PC-3 (cell line): ENCODE measurements at regions not wholly inside any gene's neighbourhood (a gene's known extent, or its start where the extent isn't known, plus 50 kb on each side); places are given as distances from the start of the nearest gene placed in this dataset.

ENCODE experiments used
- ATAC-seq: fragments of 200-7000 bp; cut with Tn5 transposase; 2 replicates; pipeline ENCODE4 v1.9.1; 2020; ENCODE audit warnings: mild to moderate bottlenecking, moderate library complexity
- BruUV-seq: library from RNA; stranded (reverse); fragments of 400-500 nt; replicated peaks from 2 replicates; lab custom pipeline; 2021; lab: Mats Ljungman, UMichigan
- CTCF ChIA-PET: fragments of 300-600 bp; sonication (Branson Sonifier 250); formaldehyde crosslinking; loops from one replicate; lab custom pipeline; 2022; ENCODE audit warnings: antibody characterized with exemption; lab: Charles Lee
- POLR2A ChIA-PET: fragments of 300-600 bp; sonication (Branson Sonifier 250); formaldehyde crosslinking; loops from one replicate; lab custom pipeline; 2022; ENCODE audit warnings: antibody characterized with exemption; ENCODE audit not compliant: unreplicated experiment; lab: Charles Lee
- DNase-seq: peaks from one replicate; pipeline ENCODE4 v3.0.0-alpha.2; 2015
- H2AFZ ChIP-seq: fragments of 300-600 bp; sonication (generic); 2 replicates; pipeline ENCODE4 v1.6.0; 2016; ENCODE audit warnings: antibody characterized with exemption, low read length
- H3F3A ChIP-seq: fragments of 300-600 bp; sonication (generic); one replicate; pipeline ENCODE4 v1.6.0; 2017; ENCODE audit warnings: antibody characterized with exemption, low read length, control low read depth, mild to moderate bottlenecking; ENCODE audit not compliant: unreplicated experiment
- H3K27ac ChIP-seq: fragments of 300-600 bp; sonication (generic); 2 replicates; pipeline ENCODE4 v1.5.1; 2016; ENCODE audit warnings: mild to moderate bottlenecking, low read length
- H3K27me3 ChIP-seq: fragments of 300-600 bp; sonication (generic); 2 replicates; pipeline ENCODE4 v1.6.1; 2016; ENCODE audit warnings: low read length, mixed read lengths
- H3K36me3 ChIP-seq: fragments of 300-600 bp; sonication (generic); 2 replicates; pipeline ENCODE4 v1.6.1; 2016; ENCODE audit warnings: low read depth, mixed run types, low read length, mixed read lengths
- H3K4me1 ChIP-seq: fragments of 300-600 bp; sonication (generic); 2 replicates; pipeline ENCODE4 v1.5.1; 2016; ENCODE audit warnings: low read length; ENCODE audit not compliant: insufficient read depth
- H3K4me2 ChIP-seq: fragments of 300-600 bp; sonication (generic); 2 replicates; pipeline ENCODE4 v1.6.0; 2016; ENCODE audit warnings: low read length
- H3K4me3 ChIP-seq: fragments of 300-600 bp; sonication (generic); 2 replicates; pipeline ENCODE4 v1.5.1; 2016; ENCODE audit warnings: mild to moderate bottlenecking, low read length, mixed read lengths
- H3K79me2 ChIP-seq: fragments of 300-600 bp; sonication (generic); 2 replicates; pipeline ENCODE4 v1.6.1; 2017; ENCODE audit warnings: low read length, mixed read lengths
- H3K9ac ChIP-seq: fragments of 300-600 bp; sonication (generic); 2 replicates; pipeline ENCODE4 v1.6.0; 2016; ENCODE audit warnings: mild to moderate bottlenecking, low read length
- H3K9me2 ChIP-seq: fragments of 300-600 bp; sonication (generic); replicated peaks from 2 replicates; pipeline ENCODE4 v1.6.1; 2016; ENCODE audit warnings: mixed run types, low read length, mixed read lengths
- H3K9me3 ChIP-seq: fragments of 300-600 bp; sonication (generic); 2 replicates; pipeline ENCODE4 v1.6.1; 2016; ENCODE audit warnings: low read length, mixed read lengths
- H4K20me1 ChIP-seq: fragments of 300-600 bp; sonication (generic); 2 replicates; pipeline ENCODE4 v1.6.1; 2016; ENCODE audit warnings: low read length, mixed read lengths
- CTCF ChIP-seq: fragments of 300-600 bp; sonication (generic); conservative IDR thresholded peaks from 2 replicates; pipeline ENCODE4 v1.5.1; 2017; ENCODE audit warnings: antibody characterized with exemption, low read depth, mild to moderate bottlenecking, low read length
- EZH2 ChIP-seq: fragments of 300-600 bp; sonication (generic); IDR thresholded peaks from one replicate; pipeline ENCODE4 v1.6.1; 2017; ENCODE audit warnings: antibody characterized with exemption, mild to moderate bottlenecking, low read length; ENCODE audit not compliant: unreplicated experiment
- EZH2phosphoT487 ChIP-seq: fragments of 300-600 bp; sonication (generic); IDR thresholded peaks from 2 replicates; pipeline ENCODE4 v1.6.1; 2018; ENCODE audit warnings: mild to moderate bottlenecking, antibody characterized with exemption, low read length, borderline replicate concordance
- intact Hi-C: fragments of 100-400 bp; cut with micrococcal nuclease; formaldehyde crosslinking; loops from 2 replicates; pipeline ENCODE4 v1.9.0; 2023

- no TSS peak for BruUV-seq
- ATAC-seq = no peak
- DNase-seq = no peak
- no peak for TF ChIP-seq CTCF
- TF ChIP-seq EZH2 = no peak
- TF ChIP-seq EZH2phosphoT487 = no peak
- no peaks in the 10 kb centered on the region for H3K27me3 ChIP-seq
- no peak overlapping the region for H3K27ac ChIP-seq
- H3K9me2 ChIP-seq = no peaks in the 10 kb centered on the region
- no peak overlapping the region for H3K4me3 ChIP-seq
- no peaks in the 10 kb centered on the region for H3F3A ChIP-seq
- intact Hi-C loops = no loop called here
- no peaks in the 10 kb centered on the region for H4K20me1 ChIP-seq
- no peak overlapping the region for H3K9ac ChIP-seq
- no peaks in the 10 kb centered on the region for H3K36me3 ChIP-seq
- no peak overlapping the region for H2AFZ ChIP-seq
- CTCF ChIA-PET = no interaction called here
- H3K4me2 ChIP-seq = no peak overlapping the region
- H3K4me1 ChIP-seq = peaks cover 32% of the 10 kb centered on the region
- no peaks in the 10 kb centered on the region for H3K79me2 ChIP-seq
- POLR2A ChIA-PET = no interaction called here
- H3K9me3 ChIP-seq = no peaks in the 10 kb centered on the region
Measured at GRCh38 chr5:73279805-73280204, 106.8 kb downstream of the TMEM174 start.

GRCh38 chr5:73278693-73279092, 105.7 kb downstream of the TMEM174 start:
- H3K79me2 ChIP-seq = no peaks in the 10 kb centered on the region
- POLR2A ChIA-PET = no interaction called here
- no peak overlapping the region for H3K4me2 ChIP-seq
- no peak overlapping the region for H3K4me3 ChIP-seq
- H2AFZ ChIP-seq = no peak overlapping the region
- no peaks in the 10 kb centered on the region for H3K9me3 ChIP-seq
- no peaks in the 10 kb centered on the region for H3K36me3 ChIP-seq
- no peaks in the 10 kb centered on the region for H4K20me1 ChIP-seq
- CTCF ChIA-PET = no interaction called here
- H3K9me2 ChIP-seq = no peaks in the 10 kb centered on the region
- BruUV-seq = no TSS peak
- no peak overlapping the region for H3K9ac ChIP-seq
- ATAC-seq (no peak), DNase-seq (peak; percentile 79)
- no peaks in the 10 kb centered on the region for H3K27me3 ChIP-seq
- H3F3A ChIP-seq = no peaks in the 10 kb centered on the region
- peaks cover 38% of the 10 kb centered on the region for H3K4me1 ChIP-seq
- H3K27ac ChIP-seq = no peak overlapping the region
- intact Hi-C loops = no loop called here
- TF ChIP-seq EZH2 = no peak
- no peak for TF ChIP-seq EZH2phosphoT487
- no peak for TF ChIP-seq CTCF

- CTCF ChIA-PET = interaction anchor here (0.5 kb wide), 1 partner anchor 185 kb away, joined by 4 read pairs; no protein-coding TSS in a partner anchor
Measured at GRCh38 chr5:73274881-73275663, 102.1 kb downstream of the TMEM174 start.

More at GRCh38 chr5:73274881-73275663, 102.1 kb downstream of the TMEM174 start:
- no peaks in the 10 kb centered on the region for H3F3A ChIP-seq
- H2AFZ ChIP-seq = no peak overlapping the region
- H3K4me2 ChIP-seq = no peak overlapping the region
- H3K9me2 ChIP-seq = no peaks in the 10 kb centered on the region
- H3K79me2 ChIP-seq = no peaks in the 10 kb centered on the region
- no peak overlapping the region for H3K9ac ChIP-seq
- ATAC-seq (no peak), DNase-seq (no peak)
- peaks cover 18% of the 10 kb centered on the region; the same call in 1 of the 2 replicates for H3K4me1 ChIP-seq
- TF ChIP-seq CTCF (no peak), EZH2 (no peak), EZH2phosphoT487 (no peak)
- no peaks in the 10 kb centered on the region for H3K36me3 ChIP-seq
- H3K27ac ChIP-seq = no peak overlapping the region
- POLR2A ChIA-PET = interaction anchor here (0.6 kb wide), 1 partner anchor 11 kb away, joined by 5 read pairs; no protein-coding TSS in a partner anchor
- no peak overlapping the region for H3K4me3 ChIP-seq
- H3K9me3 ChIP-seq = no peaks in the 10 kb centered on the region
- no peaks in the 10 kb centered on the region for H3K27me3 ChIP-seq
- H4K20me1 ChIP-seq = no peaks in the 10 kb centered on the region
- intact Hi-C loops = no loop called here
- no TSS peak for BruUV-seq
